ENCODE measurements at regions not wholly inside any gene's neighbourhood (a gene's known extent, or its start where the extent isn't known, plus 50 kb on each side); places are given as distances from the start of the nearest gene placed in this dataset.

DNA sequence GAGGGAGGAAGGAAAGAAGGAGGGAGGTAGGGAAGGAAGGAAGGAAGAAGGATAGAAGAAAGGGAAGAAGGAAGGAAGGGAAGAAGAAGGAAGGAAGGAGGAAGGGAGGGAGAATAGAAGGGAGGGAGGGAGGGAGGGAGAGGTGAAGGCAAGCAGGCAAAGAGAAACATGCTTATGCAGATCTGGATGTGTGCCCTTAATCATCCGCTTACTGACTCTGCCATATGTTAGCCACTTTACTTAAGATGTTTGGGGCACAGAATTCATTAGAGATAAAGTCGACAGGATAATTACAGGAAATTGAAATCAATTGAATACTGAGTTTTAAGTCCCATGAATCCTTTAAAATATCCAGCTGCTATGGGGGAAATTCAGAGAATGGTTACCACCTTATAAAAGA, 334.2 kb downstream of the GRB14 start:
- DNase-seq (ENCODE audit: low spot score in 2 of 2): no peak
- TF ChIP-seq POLR2A (IDR thresholded peaks at IDR 0.05) (no peak), POLR2AphosphoS5 (IDR thresholded peaks at IDR 0.05) (no peak)
- TF ChIP-seq, protein P1, sequence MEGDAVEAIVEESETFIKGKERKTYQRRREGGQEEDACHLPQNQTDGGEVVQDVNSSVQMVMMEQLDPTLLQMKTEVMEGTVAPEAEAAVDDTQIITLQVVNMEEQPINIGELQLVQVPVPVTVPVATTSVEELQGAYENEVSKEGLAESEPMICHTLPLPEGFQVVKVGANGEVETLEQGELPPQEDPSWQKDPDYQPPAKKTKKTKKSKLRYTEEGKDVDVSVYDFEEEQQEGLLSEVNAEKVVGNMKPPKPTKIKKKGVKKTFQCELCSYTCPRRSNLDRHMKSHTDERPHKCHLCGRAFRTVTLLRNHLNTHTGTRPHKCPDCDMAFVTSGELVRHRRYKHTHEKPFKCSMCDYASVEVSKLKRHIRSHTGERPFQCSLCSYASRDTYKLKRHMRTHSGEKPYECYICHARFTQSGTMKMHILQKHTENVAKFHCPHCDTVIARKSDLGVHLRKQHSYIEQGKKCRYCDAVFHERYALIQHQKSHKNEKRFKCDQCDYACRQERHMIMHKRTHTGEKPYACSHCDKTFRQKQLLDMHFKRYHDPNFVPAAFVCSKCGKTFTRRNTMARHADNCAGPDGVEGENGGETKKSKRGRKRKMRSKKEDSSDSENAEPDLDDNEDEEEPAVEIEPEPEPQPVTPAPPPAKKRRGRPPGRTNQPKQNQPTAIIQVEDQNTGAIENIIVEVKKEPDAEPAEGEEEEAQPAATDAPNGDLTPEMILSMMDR (IDR thresholded peaks at IDR 0.05): no peak
- Histone ChIP-seq H3K27ac (no peak overlapping the region), H3K36me3 (no peaks in the 10 kb centered on the region), H3K4me1 (no peaks in the 10 kb centered on the region), H3K4me3 (no peak overlapping the region), H3K9me3 (no peaks in the 10 kb centered on the region), H3K27me3 (no peaks in the 10 kb centered on the region)
- intact Hi-C loops (cut with DNase I; ENCODE audit: low total_unique reads): no loop called here

DNA sequence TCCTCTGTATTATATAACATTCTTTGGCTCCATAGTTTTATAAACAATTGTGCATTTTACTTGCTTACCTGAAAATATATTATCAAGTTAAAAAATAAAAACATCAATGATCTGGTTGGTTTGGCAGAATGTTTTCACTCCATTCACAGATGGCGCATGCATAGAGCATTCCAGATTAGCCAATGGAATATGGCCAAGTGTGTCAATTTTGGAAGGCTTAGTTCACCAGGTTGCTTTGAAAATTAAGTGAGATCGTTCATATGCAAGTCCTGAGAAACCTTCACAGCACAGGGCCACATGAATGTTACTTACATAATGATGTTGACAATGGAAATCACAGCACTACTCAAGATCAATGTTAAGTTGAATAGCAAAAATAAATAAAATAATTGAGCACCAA, 335.7 kb downstream of the GRB14 start:
- no peaks in the 10 kb centered on the region for H3K27me3 ChIP-seq
- no peak overlapping the region for H3K27ac ChIP-seq
- no peaks in the 10 kb centered on the region for H3K36me3 ChIP-seq
- no peaks in the 10 kb centered on the region for H3K4me1 ChIP-seq
- TF ChIP-seq POLR2A (IDR thresholded peaks at IDR 0.05) (no peak), POLR2AphosphoS5 (IDR thresholded peaks at IDR 0.05) (no peak)
- TF ChIP-seq, protein P1 (IDR thresholded peaks at IDR 0.05): no peak
- no peaks in the 10 kb centered on the region for H3K9me3 ChIP-seq
- H3K4me3 ChIP-seq: no peak overlapping the region
- intact Hi-C loops (cut with DNase I; ENCODE audit: low total_unique reads): no loop called here
- no peak for DNase-seq (ENCODE audit: low spot score in 2 of 2)

DNA sequence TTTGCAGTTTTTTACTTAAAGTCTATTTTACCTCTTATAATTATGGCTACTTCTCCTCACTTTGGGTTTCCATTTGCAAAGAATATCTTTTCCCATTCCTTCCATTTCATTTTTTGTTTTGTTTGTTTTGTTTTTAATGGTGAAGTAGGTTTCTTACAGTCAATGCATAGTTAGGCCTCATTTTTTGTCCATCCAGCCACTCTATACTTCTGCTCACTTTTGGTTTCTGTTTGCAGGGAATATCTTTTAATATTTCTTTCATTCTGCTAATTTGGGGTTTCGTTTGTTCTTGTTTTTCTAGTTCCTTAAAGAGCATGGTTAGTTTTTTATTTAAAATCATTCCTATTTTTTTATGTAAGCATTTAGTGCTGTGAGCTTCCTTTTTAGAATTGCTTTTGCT, 339.4 kb downstream of the GRB14 start:
- Histone ChIP-seq H3K4me3 (no peak overlapping the region), H3K27me3 (no peaks in the 10 kb centered on the region), H3K9me3 (peaks cover 0 to 3% of the 10 kb centered on the region in 2 donors), H3K27ac (no peak overlapping the region), H3K36me3 (no peaks in the 10 kb centered on the region), H3K4me1 (no peaks in the 10 kb centered on the region)
- TF ChIP-seq POLR2A (IDR thresholded peaks at IDR 0.05) (no peak), POLR2AphosphoS5 (IDR thresholded peaks at IDR 0.05) (no peak)
- TF ChIP-seq, protein P1 (IDR thresholded peaks at IDR 0.05): no peak
- no peak for DNase-seq (ENCODE audit: low spot score in 2 of 2)
- intact Hi-C loops (cut with DNase I; ENCODE audit: low total_unique reads): no loop called here

DNA sequence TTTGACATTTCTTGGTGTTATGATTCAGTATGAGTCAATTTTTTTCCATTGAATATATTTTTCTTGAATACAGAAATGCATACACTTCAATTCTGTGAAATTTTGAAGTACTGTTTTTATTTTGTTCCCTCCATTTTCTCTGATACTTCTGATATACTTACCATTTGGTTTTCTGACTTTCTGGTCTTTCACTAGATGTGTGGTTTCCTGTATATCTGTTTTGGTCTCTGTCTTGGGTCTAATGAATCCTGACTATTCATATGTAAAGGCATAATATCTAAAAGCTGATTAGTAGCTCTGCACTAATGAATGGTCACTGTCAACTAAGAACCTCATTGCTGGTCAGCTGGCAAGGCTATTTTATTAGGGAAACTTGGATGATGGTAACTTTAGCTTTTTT, 345.6 kb downstream of the GRB14 start:
- Histone ChIP-seq H3K4me1 (no peaks in the 10 kb centered on the region), H3K4me3 (no peak overlapping the region), H3K9me3 (peaks cover 0 to 3% of the 10 kb centered on the region in 2 donors), H3K36me3 (no peaks in the 10 kb centered on the region), H3K27ac (no peak overlapping the region), H3K27me3 (no peaks in the 10 kb centered on the region)
- no peak for DNase-seq (ENCODE audit: low spot score in 2 of 2)
- TF ChIP-seq POLR2A (IDR thresholded peaks at IDR 0.05) (no peak), POLR2AphosphoS5 (IDR thresholded peaks at IDR 0.05) (no peak)
- TF ChIP-seq, protein P1 (IDR thresholded peaks at IDR 0.05): no peak
- intact Hi-C loops (cut with DNase I; ENCODE audit: low total_unique reads): no loop called here

DNA sequence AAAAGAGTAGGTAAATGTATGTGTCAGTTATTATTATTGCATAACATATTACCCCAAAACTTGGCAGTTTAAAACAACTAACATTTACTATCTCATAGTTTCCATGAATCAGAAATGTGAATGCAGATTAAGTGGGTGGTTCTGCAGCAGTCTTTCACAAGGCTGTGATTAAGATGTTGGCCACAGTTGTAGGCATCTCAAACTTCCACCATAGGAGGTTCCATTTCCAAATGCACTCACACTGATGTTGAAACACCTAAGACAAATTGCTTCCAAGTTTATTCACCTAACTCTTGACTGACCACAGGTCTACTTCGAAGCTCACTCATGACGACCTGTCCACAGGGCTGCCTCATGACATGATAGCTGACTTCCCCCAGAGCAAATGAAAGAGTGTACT, 360.8 kb downstream of the GRB14 start:
- Histone ChIP-seq H3K36me3 (no peaks in the 10 kb centered on the region), H3K4me1 (no peaks in the 10 kb centered on the region), H3K4me3 (no peak overlapping the region), H3K9me3 (no peaks in the 10 kb centered on the region), H3K27ac (no peak overlapping the region), H3K27me3 (no peaks in the 10 kb centered on the region)
- no peak for DNase-seq (ENCODE audit: low spot score in 2 of 2)
- TF ChIP-seq POLR2AphosphoS5 (IDR thresholded peaks at IDR 0.05): no peak
- TF ChIP-seq, protein P1 (IDR thresholded peaks at IDR 0.05): no peak
- no peak for TF ChIP-seq POLR2A (IDR thresholded peaks at IDR 0.05)
- intact Hi-C loops (cut with DNase I; ENCODE audit: low total_unique reads): no loop called here
